OCI-LY1 (cell line): ENCODE measurements at regions not wholly inside any gene's neighbourhood (a gene's known extent, or its start where the extent isn't known, plus 50 kb on each side); places are given as distances from the start of the nearest gene placed in this dataset.

ENCODE experiments used
- H2AFZ ChIP-seq: fragments of 200-600 bp; sonication (generic), shearing (Covaris generic); 2 replicates; pipeline ENCODE4 v1.6.0; 2014; ENCODE audit warnings: antibody characterized with exemption, mild to moderate bottlenecking, low read length
- H3F3A ChIP-seq: fragments of 200-600 bp; sonication (generic), shearing (Covaris generic); 2 replicates; pipeline ENCODE4 v1.6.0; 2014; ENCODE audit warnings: mild to moderate bottlenecking, antibody characterized with exemption, low read length, moderate library complexity; ENCODE audit not compliant: insufficient read depth
- H3K27ac ChIP-seq: fragments of 200-600 bp; sonication (generic); 2 replicates; pipeline ENCODE4 v1.5.1; 2014; ENCODE audit warnings: low read length, mixed run types, mild to moderate bottlenecking, low read depth; ENCODE audit not compliant: poor library complexity, severe bottlenecking
- H3K27me3 ChIP-seq: fragments of 200-600 bp; sonication (generic); 2 replicates; pipeline ENCODE4 v1.6.0; 2014; ENCODE audit warnings: antibody characterized with exemption, mild to moderate bottlenecking, low read length, moderate library complexity; ENCODE audit not compliant: insufficient read depth
- H3K36me3 ChIP-seq: fragments of 200-600 bp; sonication (generic); 2 replicates; pipeline ENCODE4 v1.6.1; 2014; ENCODE audit warnings: mild to moderate bottlenecking, antibody characterized with exemption, low read length, moderate library complexity, mixed read lengths; ENCODE audit not compliant: insufficient read depth
- H3K4me1 ChIP-seq: fragments of 200-600 bp; sonication (generic); 2 replicates; pipeline ENCODE4 v1.5.1; 2014; ENCODE audit warnings: mild to moderate bottlenecking, low read length, moderate library complexity; ENCODE audit not compliant: insufficient read depth, severe bottlenecking
- H3K4me2 ChIP-seq: fragments of 200-600 bp; sonication (generic), shearing (Covaris generic); 2 replicates; pipeline ENCODE4 v1.6.1; 2014; ENCODE audit warnings: low read length
- H3K4me3 ChIP-seq: fragments of 200-600 bp; sonication (generic); 2 replicates; pipeline ENCODE4 v1.5.1; 2014; ENCODE audit warnings: low read length, low read depth, mild to moderate bottlenecking, mixed read lengths; ENCODE audit not compliant: poor library complexity, severe bottlenecking
- H3K79me2 ChIP-seq: fragments of 200-600 bp; shearing (Covaris generic); 2 replicates; pipeline ENCODE4 v1.6.1; 2016; ENCODE audit warnings: mixed run types, low read length, mixed read lengths; ENCODE audit not compliant: insufficient read depth
- H3K9ac ChIP-seq: fragments of 200-600 bp; sonication (generic), shearing (Covaris generic); 2 replicates; pipeline ENCODE4 v1.6.1; 2014; ENCODE audit warnings: mild to moderate bottlenecking, low read length, mixed read lengths
- H3K9me2 ChIP-seq: fragments of 200-600 bp; sonication (generic), shearing (Covaris generic); 2 replicates; pipeline ENCODE4 v1.6.1; 2014; ENCODE audit warnings: low read depth, mild to moderate bottlenecking, low read length, mixed read lengths
- H3K9me3 ChIP-seq: fragments of 200-600 bp; shearing (Covaris generic); 2 replicates; pipeline ENCODE4 v1.6.1; 2014; ENCODE audit warnings: low read length, mixed read lengths
- H4K20me1 ChIP-seq: fragments of 200-600 bp; sonication (generic), shearing (Covaris generic); 2 replicates; pipeline ENCODE4 v1.6.0; 2016; ENCODE audit warnings: mild to moderate bottlenecking, low read length; ENCODE audit not compliant: insufficient read depth
- EZH2 ChIP-seq: fragments of 200-600 bp; sonication (generic), shearing (Covaris generic); IDR thresholded peaks from 2 replicates; pipeline ENCODE4 v1.8.0; 2017; ENCODE audit warnings: borderline replicate concordance, mixed run types, mild to moderate bottlenecking, antibody characterized with exemption, low read length, moderate library complexity, mixed read lengths
- TF ChIP-seq, protein P1 (sequence below): fragments of 200-600 bp; sonication (generic), shearing (Covaris generic); IDR thresholded peaks from 2 replicates; pipeline ENCODE4 v1.5.1; 2017; ENCODE audit warnings: mild to moderate bottlenecking, antibody characterized with exemption, low read length, moderate library complexity, mixed read lengths

DNA sequence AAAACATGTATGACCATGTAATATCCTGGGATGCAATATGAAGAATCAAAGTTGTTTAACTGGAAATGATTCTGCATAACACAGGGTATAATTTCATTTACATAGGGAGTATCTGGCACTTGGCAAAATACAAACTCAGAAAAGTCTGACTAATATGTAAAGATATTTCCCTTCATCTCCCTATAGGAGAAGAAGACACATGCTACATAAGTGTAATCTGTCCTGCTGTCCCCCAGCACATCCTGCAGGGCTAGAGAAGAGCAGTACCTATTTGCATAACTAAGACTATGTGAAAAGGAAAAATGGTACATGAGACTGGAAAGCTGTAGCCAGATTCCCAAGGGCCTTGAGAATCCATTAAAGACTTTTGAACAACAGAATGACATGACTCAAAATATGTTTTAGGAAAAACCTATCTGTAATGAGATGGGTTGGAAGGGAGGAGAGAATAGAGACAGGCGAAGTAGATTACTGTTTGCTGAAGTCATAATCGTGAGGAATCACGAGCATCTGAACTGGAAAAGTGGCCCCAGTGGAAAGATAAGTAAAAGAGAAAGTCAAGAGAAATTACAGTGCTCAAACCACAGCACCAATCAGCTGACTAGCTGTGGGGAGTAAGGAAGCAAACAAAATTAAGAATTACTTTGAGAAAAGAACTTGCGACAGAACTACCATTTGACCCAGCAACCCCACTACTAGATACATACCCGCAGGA lies 155.1 kb upstream of the HMGA2 start:
- TF ChIP-seq, protein P1, sequence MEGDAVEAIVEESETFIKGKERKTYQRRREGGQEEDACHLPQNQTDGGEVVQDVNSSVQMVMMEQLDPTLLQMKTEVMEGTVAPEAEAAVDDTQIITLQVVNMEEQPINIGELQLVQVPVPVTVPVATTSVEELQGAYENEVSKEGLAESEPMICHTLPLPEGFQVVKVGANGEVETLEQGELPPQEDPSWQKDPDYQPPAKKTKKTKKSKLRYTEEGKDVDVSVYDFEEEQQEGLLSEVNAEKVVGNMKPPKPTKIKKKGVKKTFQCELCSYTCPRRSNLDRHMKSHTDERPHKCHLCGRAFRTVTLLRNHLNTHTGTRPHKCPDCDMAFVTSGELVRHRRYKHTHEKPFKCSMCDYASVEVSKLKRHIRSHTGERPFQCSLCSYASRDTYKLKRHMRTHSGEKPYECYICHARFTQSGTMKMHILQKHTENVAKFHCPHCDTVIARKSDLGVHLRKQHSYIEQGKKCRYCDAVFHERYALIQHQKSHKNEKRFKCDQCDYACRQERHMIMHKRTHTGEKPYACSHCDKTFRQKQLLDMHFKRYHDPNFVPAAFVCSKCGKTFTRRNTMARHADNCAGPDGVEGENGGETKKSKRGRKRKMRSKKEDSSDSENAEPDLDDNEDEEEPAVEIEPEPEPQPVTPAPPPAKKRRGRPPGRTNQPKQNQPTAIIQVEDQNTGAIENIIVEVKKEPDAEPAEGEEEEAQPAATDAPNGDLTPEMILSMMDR = no peak
- no peak for TF ChIP-seq EZH2
- no peaks in the 10 kb centered on the region for H3K4me1 ChIP-seq
- no peaks in the 10 kb centered on the region for H3K79me2 ChIP-seq
- H3K9ac ChIP-seq = no peak overlapping the region
- H3K4me2 ChIP-seq = no peak overlapping the region
- H3K9me3 ChIP-seq = no peaks in the 10 kb centered on the region
- H3F3A ChIP-seq = no peaks in the 10 kb centered on the region
- no peak overlapping the region for H3K4me3 ChIP-seq
- H3K36me3 ChIP-seq = no peaks in the 10 kb centered on the region
- no peaks in the 10 kb centered on the region for H3K9me2 ChIP-seq
- H2AFZ ChIP-seq = no peak overlapping the region
- H4K20me1 ChIP-seq = no peaks in the 10 kb centered on the region
- no peak overlapping the region for H3K27ac ChIP-seq
- no peaks in the 10 kb centered on the region for H3K27me3 ChIP-seq

DNA sequence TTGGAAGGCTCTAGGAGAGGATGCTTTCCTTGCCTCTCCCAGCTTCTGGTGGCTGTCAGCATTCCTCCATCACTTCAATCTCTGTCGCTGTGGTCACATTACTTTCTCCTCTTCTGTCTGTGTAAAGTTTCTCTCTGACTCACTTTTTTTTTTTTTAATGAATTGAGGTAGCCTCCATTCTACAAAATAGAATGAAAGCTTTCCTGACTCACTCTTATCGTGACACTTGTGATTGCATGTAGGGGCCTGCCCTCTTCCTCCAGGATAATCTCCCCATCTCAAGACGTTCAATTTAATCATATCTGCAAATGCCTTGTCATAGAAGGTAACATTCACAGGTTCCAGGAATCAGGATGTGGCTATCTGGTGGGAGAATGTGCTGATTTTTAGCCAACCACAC lies 153.5 kb upstream of the HMGA2 start:
- no peaks in the 10 kb centered on the region for H3K9me2 ChIP-seq
- H3K36me3 ChIP-seq = no peaks in the 10 kb centered on the region
- H3K4me3 ChIP-seq = no peak overlapping the region
- no peak overlapping the region for H3K4me2 ChIP-seq
- no peaks in the 10 kb centered on the region for H3F3A ChIP-seq
- H2AFZ ChIP-seq = no peak overlapping the region
- no peaks in the 10 kb centered on the region for H4K20me1 ChIP-seq
- H3K27me3 ChIP-seq = no peaks in the 10 kb centered on the region
- no peak overlapping the region for H3K27ac ChIP-seq
- H3K4me1 ChIP-seq = no peaks in the 10 kb centered on the region
- H3K9ac ChIP-seq = no peak overlapping the region
- no peaks in the 10 kb centered on the region for H3K9me3 ChIP-seq
- no peaks in the 10 kb centered on the region for H3K79me2 ChIP-seq
- TF ChIP-seq, protein P1 = no peak
- TF ChIP-seq EZH2 = no peak

DNA sequence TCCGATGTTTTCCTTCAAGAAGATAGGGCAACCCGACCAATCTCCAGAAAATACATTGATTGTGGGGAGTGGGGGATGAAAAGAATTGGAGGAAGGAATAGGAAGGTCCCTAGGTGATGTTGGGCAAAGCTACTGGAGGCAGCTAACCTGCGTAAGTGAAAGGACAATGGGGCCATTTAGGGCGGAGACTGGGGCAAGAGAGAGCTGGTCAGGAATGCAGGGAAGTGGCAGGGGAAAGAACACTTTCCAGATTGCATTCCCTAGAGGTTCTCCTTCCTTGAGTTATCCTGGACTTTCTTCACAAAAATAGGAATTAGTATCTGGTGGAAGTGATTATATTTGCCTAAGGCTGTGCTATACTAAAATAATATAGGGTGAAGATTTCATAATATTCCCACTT lies 151.8 kb upstream of the HMGA2 start:
- H3F3A ChIP-seq = no peaks in the 10 kb centered on the region
- H4K20me1 ChIP-seq = no peaks in the 10 kb centered on the region
- H3K4me1 ChIP-seq = no peaks in the 10 kb centered on the region
- TF ChIP-seq EZH2 = no peak
- TF ChIP-seq, protein P1 = no peak
- H3K79me2 ChIP-seq = no peaks in the 10 kb centered on the region
- no peak overlapping the region for H3K9ac ChIP-seq
- no peaks in the 10 kb centered on the region for H3K36me3 ChIP-seq
- H3K4me2 ChIP-seq = no peak overlapping the region
- H3K27me3 ChIP-seq = no peaks in the 10 kb centered on the region
- no peaks in the 10 kb centered on the region for H3K9me2 ChIP-seq
- H3K9me3 ChIP-seq = no peaks in the 10 kb centered on the region
- H3K4me3 ChIP-seq = no peak overlapping the region
- H3K27ac ChIP-seq = no peak overlapping the region
- H2AFZ ChIP-seq = no peak overlapping the region
